Ishikawa (cell line): ENCODE measurements at regions not wholly inside any gene's neighbourhood (a gene's known extent, or its start where the extent isn't known, plus 50 kb on each side); places are given as distances from the start of the nearest gene placed in this dataset.
A peak's percentile ranks its signal among the peaks of the same experiment; 100 is the strongest.

Experiments used
- CEBPB ChIP-seq: IDR thresholded peaks from 2 replicates; pipeline ENCODE4 v1.6.1; 2012
- CREB1 ChIP-seq: IDR thresholded peaks from 2 replicates; pipeline ENCODE4 v1.6.1; 2012; ENCODE audit warnings: low read depth
- EGR1 ChIP-seq: IDR thresholded peaks from 2 replicates; pipeline ENCODE4 v1.6.1; 2012
- EP300 ChIP-seq: IDR thresholded peaks from 2 replicates; pipeline ENCODE4 v1.6.1; 2012; ENCODE audit warnings: borderline replicate concordance
- FOXM1 ChIP-seq: IDR thresholded peaks from 2 replicates; pipeline ENCODE4 v1.6.1; 2012; ENCODE audit warnings: low read depth, borderline replicate concordance
- MAX ChIP-seq: IDR thresholded peaks from 2 replicates; pipeline ENCODE4 v1.6.1; 2012
- NFIC ChIP-seq: IDR thresholded peaks from 2 replicates; pipeline ENCODE4 v1.6.1; 2012
- RAD21 ChIP-seq: IDR thresholded peaks from 2 replicates; pipeline ENCODE4 v1.6.1; 2012; ENCODE audit warnings: low read depth
- TAF1 ChIP-seq: IDR thresholded peaks from 2 replicates; pipeline ENCODE4 v1.6.1; 2012; ENCODE audit warnings: low read depth, mild to moderate bottlenecking
- TCF12 ChIP-seq: IDR thresholded peaks from 2 replicates; pipeline ENCODE4 v1.6.1; 2012; ENCODE audit warnings: low read depth
- TEAD4 ChIP-seq: IDR thresholded peaks from 2 replicates; pipeline ENCODE4 v1.6.1; 2012
- USF1 ChIP-seq: IDR thresholded peaks from 2 replicates; pipeline ENCODE4 v1.6.1; 2012
- YY1 ChIP-seq: IDR thresholded peaks from 2 replicates; pipeline ENCODE4 v1.6.1; 2012; ENCODE audit warnings: low read depth
- ZBTB7A ChIP-seq: IDR thresholded peaks from 2 replicates; pipeline ENCODE4 v1.6.1; 2012; ENCODE audit warnings: low read depth
- TF ChIP-seq, protein P1 (sequence below): IDR thresholded peaks from 2 replicates; pipeline ENCODE4 v1.6.1; 2012; ENCODE audit warnings: low read depth, mild to moderate bottlenecking

DNA sequence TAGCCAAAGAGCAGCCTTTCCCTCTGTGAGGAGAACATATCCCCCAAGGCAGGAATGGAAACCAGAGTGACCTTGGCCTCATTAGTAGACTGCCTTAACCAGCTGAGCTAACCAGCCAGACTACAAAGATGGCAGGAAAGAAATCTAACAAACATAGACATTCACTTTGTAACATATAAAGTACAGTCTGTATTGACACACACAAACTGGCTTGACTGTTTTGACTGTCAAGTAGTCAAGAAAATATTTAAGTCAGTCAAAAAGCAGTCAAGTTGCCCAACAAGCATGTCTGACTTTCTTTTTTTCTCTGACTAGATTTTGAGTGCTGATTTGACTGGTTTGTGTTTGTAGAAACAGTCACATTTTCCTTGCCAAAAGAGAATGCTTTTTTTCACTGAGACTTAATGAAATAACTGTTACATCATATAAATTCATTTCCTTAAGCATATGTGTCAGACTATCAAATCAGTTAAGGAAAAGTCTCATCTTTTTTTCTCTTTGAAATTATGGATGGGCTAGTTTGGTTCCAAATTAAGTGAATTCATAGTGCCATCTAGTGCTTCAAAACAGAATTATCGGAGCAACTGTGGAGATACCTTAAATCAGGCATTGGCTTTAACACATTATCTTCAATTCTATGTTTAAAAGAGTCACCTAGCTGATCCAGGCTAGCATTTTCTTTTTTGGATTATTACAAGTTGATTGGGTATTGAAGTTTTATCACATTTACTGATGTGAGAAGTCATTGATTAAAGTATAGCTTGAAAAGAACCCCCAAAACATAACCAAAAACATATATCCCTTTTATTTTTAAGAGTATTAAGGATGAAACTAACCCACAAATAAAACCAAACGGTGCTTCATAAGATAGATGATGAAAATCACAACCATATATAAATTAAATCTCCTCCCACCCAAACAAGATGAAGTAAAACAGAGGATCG lies 75.0 kb downstream of the ATP6V1G3 start:
- TF ChIP-seq FOXM1 (0 out of 2 replicates have a peak, but pooled peaks have one; percentile 20), TAF1 (no peak), CREB1 (no peak), ZBTB7A (no peak), RAD21 (peak; percentile 82)
- TF ChIP-seq, protein P1, sequence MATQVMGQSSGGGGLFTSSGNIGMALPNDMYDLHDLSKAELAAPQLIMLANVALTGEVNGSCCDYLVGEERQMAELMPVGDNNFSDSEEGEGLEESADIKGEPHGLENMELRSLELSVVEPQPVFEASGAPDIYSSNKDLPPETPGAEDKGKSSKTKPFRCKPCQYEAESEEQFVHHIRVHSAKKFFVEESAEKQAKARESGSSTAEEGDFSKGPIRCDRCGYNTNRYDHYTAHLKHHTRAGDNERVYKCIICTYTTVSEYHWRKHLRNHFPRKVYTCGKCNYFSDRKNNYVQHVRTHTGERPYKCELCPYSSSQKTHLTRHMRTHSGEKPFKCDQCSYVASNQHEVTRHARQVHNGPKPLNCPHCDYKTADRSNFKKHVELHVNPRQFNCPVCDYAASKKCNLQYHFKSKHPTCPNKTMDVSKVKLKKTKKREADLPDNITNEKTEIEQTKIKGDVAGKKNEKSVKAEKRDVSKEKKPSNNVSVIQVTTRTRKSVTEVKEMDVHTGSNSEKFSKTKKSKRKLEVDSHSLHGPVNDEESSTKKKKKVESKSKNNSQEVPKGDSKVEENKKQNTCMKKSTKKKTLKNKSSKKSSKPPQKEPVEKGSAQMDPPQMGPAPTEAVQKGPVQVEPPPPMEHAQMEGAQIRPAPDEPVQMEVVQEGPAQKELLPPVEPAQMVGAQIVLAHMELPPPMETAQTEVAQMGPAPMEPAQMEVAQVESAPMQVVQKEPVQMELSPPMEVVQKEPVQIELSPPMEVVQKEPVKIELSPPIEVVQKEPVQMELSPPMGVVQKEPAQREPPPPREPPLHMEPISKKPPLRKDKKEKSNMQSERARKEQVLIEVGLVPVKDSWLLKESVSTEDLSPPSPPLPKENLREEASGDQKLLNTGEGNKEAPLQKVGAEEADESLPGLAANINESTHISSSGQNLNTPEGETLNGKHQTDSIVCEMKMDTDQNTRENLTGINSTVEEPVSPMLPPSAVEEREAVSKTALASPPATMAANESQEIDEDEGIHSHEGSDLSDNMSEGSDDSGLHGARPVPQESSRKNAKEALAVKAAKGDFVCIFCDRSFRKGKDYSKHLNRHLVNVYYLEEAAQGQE = no peak

- TF ChIP-seq TEAD4 (no peak), EP300 (no peak), MAX (no peak), TCF12 (no peak), NFIC (no peak), EGR1 (no peak), ZBTB7A (no peak), YY1 (no peak), CEBPB (no peak), USF1 (no peak), CREB1 (no peak), RAD21 (no peak), FOXM1 (no peak), TAF1 (no peak)
- TF ChIP-seq, protein P1 = no peak
These were observed 76.8 kb downstream of the ATP6V1G3 start for GRCh38 chr1:198463709-198464108.

- TF ChIP-seq EGR1 = no peak
- no peak for TF ChIP-seq ZBTB7A
- TF ChIP-seq MAX = no peak
- no peak for TF ChIP-seq EP300
- no peak for TF ChIP-seq TAF1
- TF ChIP-seq CEBPB = no peak
- TF ChIP-seq YY1 = no peak
- TF ChIP-seq TCF12 = no peak
- no peak for TF ChIP-seq NFIC
These were observed 78.0 kb downstream of the ATP6V1G3 start for GRCh38 chr1:198462365-198463019.

- no peak for TF ChIP-seq CREB1
- TF ChIP-seq EP300 = no peak
- TF ChIP-seq RAD21 = no peak
- TF ChIP-seq EGR1 = no peak
- TF ChIP-seq ZBTB7A = no peak
- no peak for TF ChIP-seq MAX
- TF ChIP-seq NFIC = no peak
- TF ChIP-seq TAF1 = no peak
- no peak for TF ChIP-seq CEBPB
These were observed 84.5 kb downstream of the ATP6V1G3 start for GRCh38 chr1:198455966-198456365.

DNA sequence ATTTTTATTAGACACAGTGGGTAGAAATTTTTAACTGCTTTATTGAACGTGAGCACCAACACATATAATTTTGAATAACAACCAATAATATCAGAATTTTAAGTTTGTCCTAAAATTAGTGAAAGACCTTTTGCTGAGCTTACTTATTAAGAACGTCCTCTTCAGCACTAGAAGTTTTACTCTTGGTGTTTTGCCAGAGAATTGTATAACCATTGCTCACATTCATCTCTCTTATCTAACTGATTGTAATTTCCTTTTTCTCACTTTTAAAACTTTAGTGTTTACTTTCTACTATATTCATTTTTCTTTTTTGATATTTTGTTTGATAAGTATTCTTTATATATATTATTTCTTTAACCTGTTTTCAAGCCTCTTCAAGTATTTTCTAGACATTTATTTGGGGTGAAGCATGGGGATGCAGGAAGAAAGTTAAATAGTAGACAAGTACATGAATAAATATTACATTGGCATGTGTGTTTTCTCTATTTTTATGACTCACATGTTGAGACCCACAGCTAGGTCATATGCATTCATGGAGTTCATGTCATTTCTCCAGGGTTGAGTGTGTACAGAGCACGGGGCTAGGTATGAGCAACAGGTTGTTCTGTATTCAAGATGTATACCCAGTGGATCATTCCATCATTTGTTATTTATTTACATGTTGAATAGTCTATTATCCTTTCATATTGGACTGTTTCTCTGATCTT lies 90.6 kb downstream of the ATP6V1G3 start:
- no peak for TF ChIP-seq CREB1
- TF ChIP-seq YY1 = no peak
- no peak for TF ChIP-seq CEBPB
- no peak for TF ChIP-seq NFIC
- TF ChIP-seq MAX = no peak
- no peak for TF ChIP-seq TCF12
- TF ChIP-seq RAD21 = no peak
- no peak for TF ChIP-seq TAF1
- no peak for TF ChIP-seq TEAD4
- TF ChIP-seq USF1 = no peak
- TF ChIP-seq FOXM1 = no peak
- TF ChIP-seq ZBTB7A = no peak
- TF ChIP-seq EGR1 = no peak
- TF ChIP-seq EP300 = no peak
- TF ChIP-seq, protein P1 = no peak
